IPS-18a (cell line): ENCODE measurements at regions not wholly inside any gene's neighbourhood (a gene's known extent, or its start where the extent isn't known, plus 50 kb on each side); places are given as distances from the start of the nearest gene placed in this dataset.

Experiments
- H3K27ac ChIP-seq: one replicate; pipeline ENCODE4 v1.5.1; 2013; ENCODE audit warnings: low read length
- H3K27me3 ChIP-seq: one replicate; pipeline ENCODE4 v1.6.1; 2013; ENCODE audit warnings: mild to moderate bottlenecking, low read length; ENCODE audit not compliant: control insufficient read depth, insufficient read depth
- H3K36me3 ChIP-seq: one replicate; pipeline ENCODE4 v1.6.1; 2013; ENCODE audit warnings: low read depth, low read length; ENCODE audit not compliant: control insufficient read depth
- H3K4me1 ChIP-seq: one replicate; pipeline ENCODE4 v1.6.1; 2013; ENCODE audit warnings: low read depth, low read length; ENCODE audit not compliant: control insufficient read depth
- H3K4me3 ChIP-seq: one replicate; pipeline ENCODE4 v1.5.1; 2013; ENCODE audit warnings: low read length
- H3K9ac ChIP-seq: one replicate; pipeline ENCODE4 v1.6.1; 2013; ENCODE audit warnings: mild to moderate bottlenecking, low read length, moderate library complexity
- H3K9me3 ChIP-seq: one replicate; pipeline ENCODE4 v1.6.1; 2013; ENCODE audit warnings: low read depth, low read length; ENCODE audit not compliant: control insufficient read depth

- Histone ChIP-seq H3K4me3 (no peak overlapping the region), H3K36me3 (no peaks in the 10 kb centered on the region), H3K9ac (no peak overlapping the region), H3K27me3 (no peaks in the 10 kb centered on the region), H3K4me1 (no peaks in the 10 kb centered on the region), H3K9me3 (no peaks in the 10 kb centered on the region), H3K27ac (no peak overlapping the region)
Observed at GRCh38 chr3:5293207-5293606, 105.7 kb downstream of the EDEM1 start.

GRCh38 chr3:5294356-5294755, 106.8 kb downstream of the EDEM1 start:
- no peaks in the 10 kb centered on the region for H3K36me3 ChIP-seq
- no peaks in the 10 kb centered on the region for H3K27me3 ChIP-seq
- no peak overlapping the region for H3K27ac ChIP-seq
- no peak overlapping the region for H3K4me3 ChIP-seq
- no peaks in the 10 kb centered on the region for H3K4me1 ChIP-seq
- H3K9me3 ChIP-seq = no peaks in the 10 kb centered on the region
- H3K9ac ChIP-seq = no peak overlapping the region

GRCh38 chr3:5295191-5295690, 107.7 kb downstream of the EDEM1 start:
- Histone ChIP-seq H3K9me3 (no peaks in the 10 kb centered on the region), H3K4me1 (no peaks in the 10 kb centered on the region), H3K27me3 (no peaks in the 10 kb centered on the region), H3K27ac (no peak overlapping the region), H3K4me3 (no peak overlapping the region), H3K9ac (no peak overlapping the region), H3K36me3 (no peaks in the 10 kb centered on the region)

GRCh38 chr3:5296362-5296761, 108.9 kb downstream of the EDEM1 start:
- H3K4me1 ChIP-seq = no peaks in the 10 kb centered on the region
- no peak overlapping the region for H3K9ac ChIP-seq
- no peaks in the 10 kb centered on the region for H3K36me3 ChIP-seq
- H3K27ac ChIP-seq = no peak overlapping the region
- no peak overlapping the region for H3K4me3 ChIP-seq
- H3K9me3 ChIP-seq = no peaks in the 10 kb centered on the region
- H3K27me3 ChIP-seq = no peaks in the 10 kb centered on the region

GRCh38 chr3:5297895-5298294, 110.4 kb downstream of the EDEM1 start:
- no peak overlapping the region for H3K4me3 ChIP-seq
- H3K27ac ChIP-seq = no peak overlapping the region
- H3K9me3 ChIP-seq = no peaks in the 10 kb centered on the region
- H3K27me3 ChIP-seq = no peaks in the 10 kb centered on the region
- no peaks in the 10 kb centered on the region for H3K4me1 ChIP-seq
- no peak overlapping the region for H3K9ac ChIP-seq
- no peaks in the 10 kb centered on the region for H3K36me3 ChIP-seq

GRCh38 chr3:5298453-5298852, 110.9 kb downstream of the EDEM1 start:
- no peaks in the 10 kb centered on the region for H3K27me3 ChIP-seq
- no peak overlapping the region for H3K27ac ChIP-seq
- H3K9me3 ChIP-seq = no peaks in the 10 kb centered on the region
- H3K4me3 ChIP-seq = no peak overlapping the region
- no peaks in the 10 kb centered on the region for H3K36me3 ChIP-seq
- H3K9ac ChIP-seq = no peak overlapping the region
- no peaks in the 10 kb centered on the region for H3K4me1 ChIP-seq

GRCh38 chr3:5299161-5299560, 111.7 kb downstream of the EDEM1 start:
- Histone ChIP-seq H3K27ac (no peak overlapping the region), H3K4me1 (no peaks in the 10 kb centered on the region), H3K9ac (no peak overlapping the region), H3K36me3 (no peaks in the 10 kb centered on the region), H3K27me3 (no peaks in the 10 kb centered on the region), H3K9me3 (no peaks in the 10 kb centered on the region), H3K4me3 (no peak overlapping the region)

GRCh38 chr3:5300638-5301037, 113.1 kb downstream of the EDEM1 start:
- Histone ChIP-seq H3K4me3 (no peak overlapping the region), H3K27ac (no peak overlapping the region), H3K36me3 (no peaks in the 10 kb centered on the region)

GRCh38 chr3:5301651-5302297, 114.3 kb downstream of the EDEM1 start:
- Histone ChIP-seq H3K27ac (no peak overlapping the region), H3K36me3 (no peaks in the 10 kb centered on the region), H3K9ac (no peak overlapping the region), H3K27me3 (no peaks in the 10 kb centered on the region), H3K9me3 (no peaks in the 10 kb centered on the region), H3K4me3 (no peak overlapping the region), H3K4me1 (no peaks in the 10 kb centered on the region)

More at GRCh38 chr3:5300638-5301037, 113.1 kb downstream of the EDEM1 start:
- no peak overlapping the region for H3K9ac ChIP-seq
- no peaks in the 10 kb centered on the region for H3K4me1 ChIP-seq
- no peaks in the 10 kb centered on the region for H3K27me3 ChIP-seq
- H3K9me3 ChIP-seq = no peaks in the 10 kb centered on the region

GRCh38 chr3:5302661-5303060, 115.2 kb downstream of the EDEM1 start:
- Histone ChIP-seq H3K27me3 (no peaks in the 10 kb centered on the region), H3K4me3 (no peak overlapping the region), H3K4me1 (no peaks in the 10 kb centered on the region), H3K9me3 (no peaks in the 10 kb centered on the region), H3K9ac (no peak overlapping the region), H3K36me3 (no peaks in the 10 kb centered on the region), H3K27ac (no peak overlapping the region)

GRCh38 chr3:5304188-5304587, 116.7 kb downstream of the EDEM1 start:
- H3K27me3 ChIP-seq = no peaks in the 10 kb centered on the region
- no peak overlapping the region for H3K9ac ChIP-seq
- no peak overlapping the region for H3K27ac ChIP-seq
- no peak overlapping the region for H3K4me3 ChIP-seq
- H3K4me1 ChIP-seq = no peaks in the 10 kb centered on the region
- H3K9me3 ChIP-seq = no peaks in the 10 kb centered on the region
- no peaks in the 10 kb centered on the region for H3K36me3 ChIP-seq
